HAP-1 (cell line): ENCODE measurements at regions not wholly inside any gene's neighbourhood (a gene's known extent, or its start where the extent isn't known, plus 50 kb on each side); places are given as distances from the start of the nearest gene placed in this dataset.

Experiments used
- DNase-seq, 2 experiments: peaks; one replicate each; pipeline ENCODE4 v3.0.0-alpha.2; 2016 to 2020; ENCODE audit warnings: low spot score in 2 of 2
- H3K27me3 ChIP-seq: fragments of 250-450 bp; sonication (Bioruptor Pico); 2 replicates; pipeline ENCODE4 v1.5.1; 2020; ENCODE audit warnings: low read depth, mild to moderate bottlenecking, moderate library complexity
- H3K36me3 ChIP-seq: fragments of 250-450 bp; sonication (Bioruptor Pico); replicated peaks from 2 replicates; pipeline ENCODE4 v1.5.1; 2020; ENCODE audit warnings: mild to moderate bottlenecking
- H3K4me1 ChIP-seq: fragments of 250-450 bp; sonication (Bioruptor Pico); 2 replicates; pipeline ENCODE4 v1.5.1; 2020; ENCODE audit warnings: mild to moderate bottlenecking
- H3K4me3 ChIP-seq: fragments of 250-450 bp; sonication (Bioruptor Pico); 2 replicates; pipeline ENCODE4 v1.5.1; 2020; ENCODE audit warnings: mild to moderate bottlenecking, moderate library complexity
- H3K9me3 ChIP-seq: fragments of 250-450 bp; sonication (Bioruptor Pico); 2 replicates; pipeline ENCODE4 v1.5.1; 2020; ENCODE audit warnings: mild to moderate bottlenecking, moderate library complexity
- in situ Hi-C: fragments of 300-500 bp; cut with MboI; formaldehyde crosslinking; loops from 3 replicates; pipeline ENCODE4 v1.14.3; 2020; ENCODE audit warnings: low sequenced_read_pairs, inconsistent platforms, mixed read lengths

- Histone ChIP-seq H3K27me3 (no peaks in the 10 kb centered on the region), H3K9me3 (no peaks in the 10 kb centered on the region), H3K4me3 (no peak overlapping the region), H3K36me3 (no peaks in the 10 kb centered on the region), H3K4me1 (no peaks in the 10 kb centered on the region)
- no peak for DNase-seq
- in situ Hi-C loops = no loop called here
Measured at GRCh38 chr2:22795287-22795866, 589.6 kb upstream of the KLHL29 start.

DNA sequence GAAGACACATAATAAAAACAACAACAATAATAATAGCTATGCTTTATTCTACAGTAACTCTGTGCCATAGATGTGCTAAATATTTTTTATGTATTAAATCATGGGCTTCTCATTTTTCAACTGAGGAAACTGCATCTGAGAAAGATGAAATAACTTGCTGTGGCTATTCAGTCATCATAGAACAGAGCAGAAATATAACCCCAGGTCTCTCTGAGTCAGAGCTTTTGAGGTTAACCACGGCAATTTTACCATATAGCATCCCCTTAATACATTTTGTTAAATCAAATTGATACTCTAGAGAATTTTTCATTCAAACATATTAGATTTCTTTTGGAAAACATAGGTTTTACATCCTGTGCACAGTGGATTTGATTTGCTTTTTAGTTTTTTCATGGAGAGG, 586.6 kb upstream of the KLHL29 start:
- no peak for DNase-seq
- Histone ChIP-seq H3K9me3 (no peaks in the 10 kb centered on the region), H3K27me3 (no peaks in the 10 kb centered on the region), H3K36me3 (no peaks in the 10 kb centered on the region), H3K4me1 (no peaks in the 10 kb centered on the region), H3K4me3 (no peak overlapping the region)
- in situ Hi-C loops = no loop called here

GRCh38 chr2:22800412-22800811, 584.6 kb upstream of the KLHL29 start:
- Histone ChIP-seq H3K36me3 (no peaks in the 10 kb centered on the region), H3K9me3 (no peaks in the 10 kb centered on the region), H3K27me3 (no peaks in the 10 kb centered on the region), H3K4me1 (no peaks in the 10 kb centered on the region), H3K4me3 (no peak overlapping the region)
- in situ Hi-C loops = no loop called here
- no peak for DNase-seq

DNA sequence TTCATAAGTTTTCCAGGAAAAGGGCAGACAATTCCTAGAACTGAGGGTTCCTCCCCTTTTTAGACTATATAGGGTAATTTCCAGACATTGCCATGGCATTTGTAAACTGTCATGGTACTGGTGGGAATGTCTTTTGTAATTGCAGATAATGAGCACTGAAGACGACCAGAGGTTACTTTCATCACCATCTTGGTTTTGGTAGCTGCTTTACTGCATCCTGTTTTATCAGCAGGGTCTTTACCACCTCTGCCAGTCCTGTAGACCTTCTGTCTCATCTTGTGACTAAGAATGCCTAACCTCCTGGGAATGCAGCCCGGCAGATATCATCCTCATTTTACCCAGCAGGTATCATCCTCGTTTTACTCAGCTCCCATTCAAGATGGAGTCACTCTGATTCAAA, 583.9 kb upstream of the KLHL29 start:
- Histone ChIP-seq H3K36me3 (no peaks in the 10 kb centered on the region), H3K4me3 (no peak overlapping the region), H3K27me3 (no peaks in the 10 kb centered on the region), H3K4me1 (no peaks in the 10 kb centered on the region), H3K9me3 (no peaks in the 10 kb centered on the region)
- DNase-seq = no peak
- in situ Hi-C loops = no loop called here

DNA sequence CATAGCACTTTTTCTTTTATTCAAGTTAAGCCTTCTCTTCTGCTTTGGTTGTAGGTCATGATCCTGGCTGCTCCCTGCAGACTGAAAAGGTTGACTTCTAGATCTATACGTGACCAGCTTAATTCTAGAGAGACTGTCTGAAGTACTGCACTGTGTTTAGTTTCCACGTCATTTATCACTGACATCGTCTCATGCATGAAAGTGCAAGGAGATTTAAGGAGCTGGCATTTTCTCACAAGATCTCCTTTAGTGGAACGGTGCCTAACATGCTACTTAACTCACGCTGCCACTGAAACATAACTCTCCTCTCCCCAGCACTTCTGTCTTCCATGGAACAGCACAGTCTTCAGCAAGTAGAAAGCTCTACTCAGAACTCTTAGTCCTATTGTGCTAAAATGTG, 583.0 kb upstream of the KLHL29 start:
- in situ Hi-C loops = no loop called here
- DNase-seq = no peak
- H3K36me3 ChIP-seq = no peaks in the 10 kb centered on the region
- no peak overlapping the region for H3K4me3 ChIP-seq
- H3K27me3 ChIP-seq = no peaks in the 10 kb centered on the region
- no peaks in the 10 kb centered on the region for H3K4me1 ChIP-seq
- no peaks in the 10 kb centered on the region for H3K9me3 ChIP-seq

DNA sequence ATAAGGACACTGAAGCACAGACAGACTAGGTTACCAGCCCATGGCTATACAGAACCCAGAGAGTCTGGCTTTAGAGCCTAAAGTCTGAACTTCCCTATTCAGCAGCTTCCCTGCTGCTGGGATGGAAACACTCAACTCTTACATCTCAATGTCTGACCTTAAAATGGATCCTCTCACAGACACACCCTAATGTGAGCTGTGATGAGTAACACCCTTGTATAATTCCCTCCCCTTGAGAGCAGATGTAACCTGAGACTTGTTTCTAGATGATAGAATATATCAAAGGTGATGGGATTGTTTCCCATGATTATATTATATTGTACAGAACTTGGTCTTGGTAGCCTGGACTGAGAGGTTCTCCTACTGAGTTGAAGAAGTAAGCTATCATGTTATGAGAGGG, 577.1 kb upstream of the KLHL29 start:
- in situ Hi-C loops = no loop called here

GRCh38 chr2:22810602-22811001, 574.4 kb upstream of the KLHL29 start:
- DNase-seq = no peak
- no peaks in the 10 kb centered on the region for H3K27me3 ChIP-seq
- no peak overlapping the region for H3K4me3 ChIP-seq
- no peaks in the 10 kb centered on the region for H3K36me3 ChIP-seq
- H3K9me3 ChIP-seq = no peaks in the 10 kb centered on the region
- in situ Hi-C loops = no loop called here
- H3K4me1 ChIP-seq = no peaks in the 10 kb centered on the region

More for the DNA sequence above, 577.1 kb upstream of the KLHL29 start:
- no peaks in the 10 kb centered on the region for H3K36me3 ChIP-seq
- no peaks in the 10 kb centered on the region for H3K27me3 ChIP-seq
- H3K4me3 ChIP-seq = no peak overlapping the region
- no peaks in the 10 kb centered on the region for H3K9me3 ChIP-seq
- H3K4me1 ChIP-seq = no peaks in the 10 kb centered on the region
- DNase-seq = no peak

DNA sequence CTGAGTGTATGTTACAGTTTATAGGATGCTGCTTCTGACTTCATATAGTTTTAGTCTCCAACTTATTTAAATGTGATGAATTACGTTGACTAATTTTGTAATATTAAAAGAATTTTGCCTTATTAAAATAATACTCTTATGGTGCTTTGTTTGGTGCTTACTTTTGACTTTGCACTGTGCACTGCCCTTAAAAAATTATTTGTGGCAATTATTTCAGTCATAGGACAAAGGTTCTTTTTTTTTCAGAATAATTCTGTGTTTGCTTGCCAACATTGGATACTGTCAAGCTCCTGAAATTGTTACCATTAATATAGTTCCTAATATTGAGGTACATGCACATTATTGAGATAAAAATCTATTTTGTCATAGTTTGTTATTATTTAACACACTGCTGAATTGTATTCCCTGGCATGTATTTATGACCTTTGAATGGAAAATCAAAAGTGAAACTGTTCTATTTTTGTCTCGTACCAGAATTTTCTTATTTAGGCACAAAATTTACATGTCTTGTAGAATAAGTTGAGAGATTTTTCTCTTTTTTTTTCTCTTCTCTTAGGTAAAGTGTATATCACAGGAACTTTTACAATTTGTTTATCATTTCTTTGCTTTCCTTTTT, 572.8 kb upstream of the KLHL29 start:
- Histone ChIP-seq H3K4me1 (no peaks in the 10 kb centered on the region), H3K36me3 (no peaks in the 10 kb centered on the region), H3K9me3 (no peaks in the 10 kb centered on the region), H3K27me3 (no peaks in the 10 kb centered on the region), H3K4me3 (no peak overlapping the region)
- in situ Hi-C loops = no loop called here
- DNase-seq = no peak

DNA sequence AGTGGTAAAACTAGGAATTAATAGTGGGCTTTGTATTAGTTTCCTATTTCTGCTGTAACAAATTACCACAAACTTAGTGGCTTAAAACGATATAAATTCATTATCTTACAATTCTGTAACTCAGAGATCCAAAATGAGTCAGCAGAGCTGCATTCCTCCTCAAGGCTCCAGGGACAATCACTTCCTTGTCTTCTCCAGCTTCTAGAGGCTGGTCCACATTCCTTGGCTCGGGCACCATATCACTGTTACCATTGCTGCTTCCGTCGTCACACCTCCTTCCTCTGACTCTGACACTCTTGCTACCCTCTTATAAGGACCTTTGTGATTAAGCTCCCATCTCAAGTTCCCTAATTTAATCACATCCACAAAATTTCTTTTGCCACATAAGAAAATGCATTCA, 567.8 kb upstream of the KLHL29 start:
- H3K9me3 ChIP-seq = no peaks in the 10 kb centered on the region
- no peak overlapping the region for H3K4me3 ChIP-seq
- no peaks in the 10 kb centered on the region for H3K36me3 ChIP-seq
- H3K4me1 ChIP-seq = no peaks in the 10 kb centered on the region
- in situ Hi-C loops = no loop called here
- no peaks in the 10 kb centered on the region for H3K27me3 ChIP-seq
- no peak for DNase-seq

DNA sequence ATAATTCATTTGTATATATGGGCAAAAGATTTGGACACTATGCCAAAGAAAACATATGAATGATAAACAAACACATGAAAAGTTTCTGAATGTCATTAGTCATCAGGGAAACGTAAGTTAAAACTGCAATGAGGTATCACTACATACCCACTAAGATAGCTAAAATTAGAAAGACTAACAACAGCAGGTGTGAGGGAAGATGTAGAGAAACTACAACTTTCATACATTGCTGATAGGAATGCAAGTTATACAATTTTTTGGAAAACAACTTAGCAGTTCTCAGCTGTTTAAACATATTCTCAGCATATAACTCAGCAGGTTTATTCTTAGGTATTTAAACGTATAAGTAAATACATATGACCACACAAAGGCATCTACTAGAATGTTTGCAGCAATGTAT, 563.5 kb upstream of the KLHL29 start:
- H3K27me3 ChIP-seq = no peaks in the 10 kb centered on the region
- in situ Hi-C loops = no loop called here
- H3K4me1 ChIP-seq = no peaks in the 10 kb centered on the region
- no peak for DNase-seq
- H3K36me3 ChIP-seq = no peaks in the 10 kb centered on the region
- no peaks in the 10 kb centered on the region for H3K9me3 ChIP-seq
- H3K4me3 ChIP-seq = no peak overlapping the region

- Histone ChIP-seq H3K4me1 (no peaks in the 10 kb centered on the region), H3K9me3 (no peaks in the 10 kb centered on the region), H3K27me3 (no peaks in the 10 kb centered on the region), H3K36me3 (no peaks in the 10 kb centered on the region), H3K4me3 (no peak overlapping the region)
- no peak for DNase-seq
- in situ Hi-C loops = no loop called here
Measured at GRCh38 chr2:22822835-22823234, 562.1 kb upstream of the KLHL29 start.

- no peak overlapping the region for H3K4me3 ChIP-seq
- in situ Hi-C loops = no loop called here
- no peak for DNase-seq
Measured at GRCh38 chr2:22824618-22825017, 560.4 kb upstream of the KLHL29 start.

GRCh38 chr2:22826703-22827102, 558.3 kb upstream of the KLHL29 start:
- no peaks in the 10 kb centered on the region for H3K27me3 ChIP-seq
- in situ Hi-C loops = no loop called here
- H3K36me3 ChIP-seq = no peaks in the 10 kb centered on the region

More at GRCh38 chr2:22824618-22825017, 560.4 kb upstream of the KLHL29 start:
- no peaks in the 10 kb centered on the region for H3K4me1 ChIP-seq
- H3K27me3 ChIP-seq = no peaks in the 10 kb centered on the region
- H3K36me3 ChIP-seq = no peaks in the 10 kb centered on the region
- no peaks in the 10 kb centered on the region for H3K9me3 ChIP-seq

DNA sequence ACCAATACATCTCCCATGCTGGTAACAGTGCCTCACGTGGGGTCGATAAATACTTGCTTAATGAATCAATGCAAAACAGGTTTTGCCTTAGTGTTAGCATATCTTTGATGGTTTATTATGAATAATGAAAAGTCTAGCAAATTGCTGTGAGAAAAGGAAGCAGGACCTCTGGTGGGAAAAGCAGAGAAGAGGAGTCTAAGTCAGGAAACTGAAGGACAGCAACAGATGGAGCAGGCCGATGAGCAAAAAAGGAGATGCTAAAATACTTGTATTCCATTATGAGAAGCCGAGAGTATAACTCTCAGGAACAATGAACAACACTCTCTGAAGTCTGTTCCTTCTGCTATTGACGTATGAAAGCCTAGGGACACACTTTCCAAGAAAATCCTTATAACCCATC, 555.2 kb upstream of the KLHL29 start:
- Histone ChIP-seq H3K9me3 (no peaks in the 10 kb centered on the region), H3K4me1 (no peaks in the 10 kb centered on the region), H3K27me3 (no peaks in the 10 kb centered on the region), H3K36me3 (no peaks in the 10 kb centered on the region), H3K4me3 (no peak overlapping the region)
- no peak for DNase-seq
- in situ Hi-C loops = no loop called here

More at GRCh38 chr2:22826703-22827102, 558.3 kb upstream of the KLHL29 start:
- H3K9me3 ChIP-seq = no peaks in the 10 kb centered on the region
- DNase-seq = no peak
- no peak overlapping the region for H3K4me3 ChIP-seq
- H3K4me1 ChIP-seq = no peaks in the 10 kb centered on the region

DNA sequence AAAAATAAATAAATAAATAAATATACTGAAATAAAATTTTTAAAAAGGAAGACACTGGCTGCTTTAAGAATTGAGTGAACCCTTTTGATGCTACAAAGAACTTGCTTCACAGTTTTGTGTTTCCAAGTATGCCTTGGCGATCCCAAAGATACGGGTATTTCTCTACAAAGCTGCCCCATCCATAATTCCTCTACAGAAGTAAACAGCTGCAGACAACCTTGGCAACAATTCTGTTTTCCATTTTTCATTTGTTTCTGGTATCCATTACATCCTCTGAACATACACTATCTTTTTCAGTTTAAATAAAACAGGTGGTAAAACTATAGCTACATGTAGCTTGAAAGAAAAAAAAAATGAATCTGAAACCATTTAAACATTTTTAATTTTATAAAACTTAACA, 552.8 kb upstream of the KLHL29 start:
- no peak overlapping the region for H3K4me3 ChIP-seq
- no peak for DNase-seq
- H3K9me3 ChIP-seq = no peaks in the 10 kb centered on the region
- H3K4me1 ChIP-seq = no peaks in the 10 kb centered on the region
- in situ Hi-C loops = no loop called here
- H3K27me3 ChIP-seq = no peaks in the 10 kb centered on the region
- H3K36me3 ChIP-seq = no peaks in the 10 kb centered on the region
